ENCODE measurements at regions not wholly inside any gene's neighbourhood (a gene's known extent, or its start where the extent isn't known, plus 50 kb on each side); places are given as distances from the start of the nearest gene placed in this dataset.
"Not testable (repeated sequence)": the region's sequence is repeated elsewhere in the genome, so short reads cannot be mapped to it uniquely, and the experiment has no call there.

DNA sequence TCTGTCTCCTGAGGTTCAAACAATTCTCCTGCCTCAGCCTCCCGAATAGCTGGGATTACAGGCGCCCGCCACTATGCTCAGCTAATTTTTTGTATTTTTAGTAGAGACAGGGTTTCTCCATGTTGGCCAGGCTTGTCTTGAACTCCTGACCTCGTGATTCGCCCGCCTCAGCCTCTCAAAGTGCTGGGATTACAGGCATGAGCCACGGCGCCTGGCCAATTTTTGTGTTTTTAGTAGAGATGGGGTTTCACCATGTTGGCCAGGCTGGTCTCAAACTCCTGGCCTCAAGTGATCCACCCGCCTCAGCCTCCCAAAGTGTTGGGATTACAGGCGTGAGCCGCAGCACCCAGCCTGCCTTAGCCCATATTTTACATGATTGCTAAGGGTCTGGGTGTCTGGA is 130.3 kb upstream of the NCOR2 start:
- POLR2A ChIA-PET (ENCODE audit: unreplicated experiment); H3K14ac ChIP-seq (replicated peaks; ENCODE audit: low read depth, low read length); H3K9me3 ChIP-seq (ENCODE audit: control insufficient read depth, insufficient read depth, low read length); H3K36me3 ChIP-seq (ENCODE audit: control insufficient read depth, insufficient read depth, low read length); H3K9me1 ChIP-seq (ENCODE audit: insufficient read depth, low read length); H2BK5ac ChIP-seq (ENCODE audit: low read depth, low read length, poor library complexity, severe bottlenecking); H2BK15ac ChIP-seq (ENCODE audit: low read depth, low read length); intact Hi-C loops (cut with micrococcal nuclease); H3K9ac ChIP-seq (ENCODE audit: low read depth, low read length); H3K56ac ChIP-seq (ENCODE audit: extremely low read depth, insufficient read depth, low read length); H3K4ac ChIP-seq (ENCODE audit: low read depth, low read length); ATAC-seq (ENCODE audit: low read depth); H3K79me1 ChIP-seq (ENCODE audit: low read depth in 1 of 2, low read length in 2 of 2); H2BK20ac ChIP-seq (ENCODE audit: low read depth, low read length); H2AK5ac ChIP-seq (ENCODE audit: low read depth, low read length); dilution Hi-C loops (cut with HindIII; ENCODE audit: low sequenced_read_pairs, unreplicated experiment); H2AFZ ChIP-seq (replicated peaks; ENCODE audit: low read length, poor library complexity); H4K91ac ChIP-seq (ENCODE audit: insufficient read depth, low read depth, low read length); H3K4me1 ChIP-seq (ENCODE audit: control insufficient read depth, insufficient read depth, low read length); H3K4me2 ChIP-seq (ENCODE audit: low read depth, low read length); H4K20me1 ChIP-seq (ENCODE audit: insufficient read depth, low read length); H3K27ac ChIP-seq (ENCODE audit: insufficient read depth, low read length); H3K4me3 ChIP-seq (ENCODE audit: insufficient read depth, low read depth, low read length); DNase-seq; H4K5ac ChIP-seq (ENCODE audit: low read depth, low read length); H2BK120ac ChIP-seq (ENCODE audit: low read depth, low read length); H3K18ac ChIP-seq (ENCODE audit: low read depth, low read length); H3K27me3 ChIP-seq (ENCODE audit: control insufficient read depth, insufficient read depth, low read length); in situ Hi-C loops (cut with MboI; ENCODE audit: low sequenced_read_pairs); CTCF ChIA-PET; H3K23ac ChIP-seq (ENCODE audit: low read depth, low read length); BruUV-seq (replicated peaks); H2AK9ac ChIP-seq (replicated peaks; ENCODE audit: low read depth, low read length, poor library complexity); H4K8ac ChIP-seq (ENCODE audit: low read depth in 2 of 2, low read length in 2 of 2): not testable (repeated sequence)
- 96% methylated on average over 5 of the region's 11 CpGs; no CpG with 5 or more reads in 1 of the 2 experiments for WGBS, 2 experiments (ENCODE audit: extremely low coverage in 2 of 2, insufficient read length in 1 of 2)

Measured in IMR-90 (cell line).